K562 (cell line): ENCODE measurements at regions not wholly inside any gene's neighbourhood (a gene's known extent, or its start where the extent isn't known, plus 50 kb on each side); places are given as distances from the start of the nearest gene placed in this dataset.

Experiments
- ATAC-seq: fragments of 200-7000 bp; cut with Tn5 transposase; 3 replicates; pipeline ENCODE4 v1.9.1; 2020; ENCODE audit warnings: moderate library complexity
- BruUV-seq: library from RNA; stranded (reverse); fragments of 400-500 nt; replicated peaks from 2 replicates; lab custom pipeline; 2021; lab: Mats Ljungman, UMichigan
- CTCF ChIA-PET: fragments of 300-600 bp; formaldehyde crosslinking; extraction: SDS; loops from one replicate; lab custom pipeline; 2021; ENCODE audit warnings: low intra/inter-chr PET ratio; lab: Yijun Ruan, JAX
- POLR2A ChIA-PET: fragments of 300-600, 350-650 bp; sonication (Branson Sonifier 250); formaldehyde crosslinking; extraction: SDS; loops from one replicate; lab custom pipeline; 2021; ENCODE audit warnings: antibody characterized with exemption, inconsistent platforms; lab: Yijun Ruan, JAX
- DNase-seq, 4 experiments: peaks; one replicate each; pipeline versions ENCODE4 v3.0.0 to v3.0.0-alpha.2; 2011 to 2018; ENCODE audit warnings: low spot score in 3 of 4, mixed read lengths in 3 of 4; ENCODE audit errors: extremely low read depth in 1 of 4
- FAIRE-seq: peaks from 2 replicates; lab custom pipeline; 2011; peaks lifted over from hg19 to GRCh38; lab: Jason Lieb, UNC
- H2AFZ ChIP-seq: 2 replicates; pipeline ENCODE4 v1.6.0; 2011; ENCODE audit warnings: low read depth, low read length, control low read depth, inconsistent platforms
- H3K27ac ChIP-seq: fragments of 200-600 bp; 3 replicates; pipeline ENCODE4 v1.8.0; 2011; ENCODE audit warnings: low read depth, mild to moderate bottlenecking, control low read depth, inconsistent platforms, low read length, moderate library complexity, mixed read lengths; ENCODE audit errors: extremely low read depth
- H3K27me3 ChIP-seq, 2 experiments: fragments of 300-600 bp in 1 of 2; 2 replicates in 1 of 2; 3 replicates in 1 of 2; pipeline versions ENCODE4 v1.6.0 to v1.8.0; 2011; ENCODE audit warnings: inconsistent platforms in 2 of 2, low read length in 2 of 2, mild to moderate bottlenecking in 1 of 2, mixed read lengths in 1 of 2, moderate library complexity in 1 of 2; ENCODE audit not compliant: control insufficient read depth in 2 of 2, insufficient read depth in 2 of 2
- H3K36me3 ChIP-seq: fragments of 300-600 bp; 3 replicates; pipeline ENCODE4 v1.8.0; 2011; ENCODE audit warnings: mild to moderate bottlenecking, low read length, inconsistent platforms; ENCODE audit not compliant: control insufficient read depth, insufficient read depth
- H3K4me1 ChIP-seq, 2 experiments: fragments of 200-600 bp in 1 of 2; replicated peaks in 1 of 2; 2 replicates in 1 of 2; 3 replicates in 1 of 2; pipeline versions ENCODE4 v1.5.1 to v1.8.0; 2011; ENCODE audit warnings: inconsistent platforms in 2 of 2, low read length in 2 of 2, mild to moderate bottlenecking in 1 of 2, mixed read lengths in 1 of 2, moderate library complexity in 1 of 2; ENCODE audit not compliant: control insufficient read depth in 2 of 2, insufficient read depth in 2 of 2
- H3K4me2 ChIP-seq: 2 replicates; pipeline ENCODE4 v1.6.1; 2011; ENCODE audit warnings: low read length, control low read depth, inconsistent platforms, mixed read lengths; ENCODE audit not compliant: insufficient read depth
- H3K4me3 ChIP-seq: fragments of 200-600 bp; sonication (generic), shearing (Covaris generic); 2 replicates; pipeline ENCODE4 v1.5.1; 2016; ENCODE audit warnings: control low read depth, inconsistent platforms
- H3K79me2 ChIP-seq: fragments of 200-600 bp; 3 replicates; pipeline ENCODE4 v1.8.0; 2011; ENCODE audit warnings: low read length, inconsistent platforms; ENCODE audit not compliant: control insufficient read depth, insufficient read depth
- H3K9ac ChIP-seq, 2 experiments: 2 replicates each; pipeline versions ENCODE4 v1.6.0 to v1.6.1; 2011; ENCODE audit warnings: low read depth in 2 of 2, low read length in 2 of 2, control low read depth in 1 of 2, inconsistent platforms in 1 of 2, mild to moderate bottlenecking in 1 of 2, mixed read lengths in 1 of 2; ENCODE audit not compliant: insufficient read depth in 1 of 2
- H3K9me1 ChIP-seq: one replicate; pipeline ENCODE4 v1.6.0; 2011; ENCODE audit warnings: inconsistent platforms, mild to moderate bottlenecking, low read length, moderate library complexity; ENCODE audit not compliant: control insufficient read depth, insufficient read depth
- H3K9me3 ChIP-seq: replicated peaks from 2 replicates; pipeline ENCODE4 v1.5.1; 2011; ENCODE audit warnings: low read depth, low read length, inconsistent platforms; ENCODE audit not compliant: control insufficient read depth, insufficient read depth
- H4K20me1 ChIP-seq: replicated peaks from 2 replicates; pipeline ENCODE4 v1.6.1; 2011; ENCODE audit warnings: low read length, inconsistent platforms, mixed read lengths; ENCODE audit not compliant: control insufficient read depth, insufficient read depth
- ARNT ChIP-seq, 2 experiments: fragments of 450-650 bp; IDR thresholded peaks; 2 replicates each; pipeline ENCODE4 v1.6.1; 2016; ENCODE audit warnings: mild to moderate bottlenecking in 1 of 2
- BHLHE40 ChIP-seq: IDR thresholded peaks from 2 replicates; pipeline ENCODE4 v1.6.1; 2011; ENCODE audit warnings: low read length, improper control_type of control experiment
- FOXK2 ChIP-seq, 2 experiments: fragments of 450-650 bp; IDR thresholded peaks in 1 of 2; conservative IDR thresholded peaks in 1 of 2; 2 replicates each; pipeline ENCODE4 v1.6.1; 2016; ENCODE audit warnings: low read depth in 2 of 2, mild to moderate bottlenecking in 1 of 2
- MTF1 ChIP-seq: fragments of 250-450 bp; sonication (Bioruptor Pico); IDR thresholded peaks from 2 replicates; pipeline ENCODE4 v1.9.0; 2021; ENCODE audit warnings: moderate library complexity, mild to moderate bottlenecking, inconsistent platforms, borderline replicate concordance
- NR2C2 ChIP-seq, 2 experiments: fragments of 200-800 bp in 1 of 2; sonication (Bioruptor generic) in 1 of 2; sonication (generic) in 1 of 2; formaldehyde crosslinking in 1 of 2; IDR thresholded peaks; 2 replicates each; pipeline versions ENCODE4 v1.6.1 to v1.8.0; 2016 to 2022; ENCODE audit warnings: mild to moderate bottlenecking in 1 of 2, missing compliant biosample characterization in 1 of 2, missing genetic modification characterization in 1 of 2, missing genetic modification reagents in 1 of 2
- RBBP5 ChIP-seq: fragments of 200-600 bp; sonication (generic); IDR thresholded peaks from 2 replicates; pipeline ENCODE4 v1.6.1; 2012; ENCODE audit warnings: borderline replicate concordance, mild to moderate bottlenecking, low read length, control low read depth, inconsistent platforms; ENCODE audit not compliant: insufficient read depth, poor library complexity, severe bottlenecking
- SAP30 ChIP-seq: fragments of 200-600 bp; sonication (generic); IDR thresholded peaks from 2 replicates; pipeline ENCODE4 v1.6.1; 2012; ENCODE audit warnings: borderline replicate concordance, low read depth, mild to moderate bottlenecking, moderate library complexity, low read length, control low read depth, inconsistent platforms; ENCODE audit not compliant: insufficient read depth, poor library complexity, severe bottlenecking
- TGIF2 ChIP-seq: sonication (generic); formaldehyde crosslinking; IDR thresholded peaks from 2 replicates; pipeline ENCODE4 v1.8.1; 2022; ENCODE audit warnings: mild to moderate bottlenecking, missing genetic modification reagents, moderate library complexity
- ZBTB9 ChIP-seq: fragments of 450-650 bp; formaldehyde crosslinking; IDR thresholded peaks from 2 replicates; pipeline ENCODE4 v1.4.0; 2020; ENCODE audit warnings: mild to moderate bottlenecking, moderate library complexity
- ZNF121 ChIP-seq: sonication (generic); formaldehyde crosslinking; conservative IDR thresholded peaks from 2 replicates; pipeline ENCODE4 v1.8.0; 2022; ENCODE audit warnings: missing genetic modification reagents
- ZNF311 ChIP-seq: fragments of 250-450 bp; sonication (Bioruptor Pico); IDR thresholded peaks from 2 replicates; pipeline ENCODE4 v1.4.0; 2020; ENCODE audit warnings: mild to moderate bottlenecking, moderate library complexity
- ZNF644 ChIP-seq: fragments of 200-800 bp; sonication (Bioruptor generic); IDR thresholded peaks from 2 replicates; pipeline ENCODE4 v1.6.1; 2016; ENCODE audit warnings: low read depth, missing genetic modification characterization, missing compliant biosample characterization
- WGBS: fragments of 100-300 bp; shearing (Covaris generic); methylation state at CpG from one replicate; pipeline ENCODE4 v1.1.6; 2016; ENCODE audit warnings: low coverage, mixed read lengths; ENCODE audit not compliant: insufficient coverage; ENCODE audit errors: missing lambda C conversion rate; 5-methylcytosine and 5-hydroxymethylcytosine counted together
- in situ Hi-C: fragments of 300-500 bp; cut with MboI; formaldehyde crosslinking; loops from 4 replicates; pipeline ENCODE4 v1.15.0; 2018; ENCODE audit warnings: inconsistent platforms, mixed read lengths
- intact Hi-C: fragments of 100-400 bp; cut with micrococcal nuclease; formaldehyde crosslinking; loops from 2 replicates; pipeline ENCODE4 v1.14.2; 2022

- no peaks in the 10 kb centered on the region for H3K79me2 ChIP-seq
- no peak overlapping the region for H2AFZ ChIP-seq
- H3K9me3 ChIP-seq, result no peaks in the 10 kb centered on the region
- no peaks in the 10 kb centered on the region for H3K36me3 ChIP-seq
- H3K4me3 ChIP-seq, result no peak overlapping the region
- no peak overlapping the region for H3K9ac ChIP-seq
- intact Hi-C loops (no loop called here), in situ Hi-C loops (no loop called here)
- H3K4me2 ChIP-seq, result no peak overlapping the region
- ATAC-seq (no peak), DNase-seq (no peak), FAIRE-seq (no peak)
- ChIA-PET CTCF (no interaction called here), POLR2A (no interaction called here)
- WGBS, result 0% methylated on average over 4 of the region's 4 CpGs
- no peaks in the 10 kb centered on the region for H3K9me1 ChIP-seq
- no peak for TF ChIP-seq ZBTB9
- no peak for TF ChIP-seq RBBP5
- TF ChIP-seq ZNF121, result no peak
- TF ChIP-seq FOXK2 (conservative IDR thresholded peaks at IDR 0.05 in 1 of 2, IDR thresholded peaks at IDR 0.05 in 1 of 2; ENCODE audit: low read depth in 2 of 2), result no peak
- no peak for TF ChIP-seq ZNF311
- TF ChIP-seq ARNT (IDR thresholded peaks at IDR 0.05), result no peak
- no peak for TF ChIP-seq BHLHE40
- TF ChIP-seq ZNF644 (tag), result no peak
- no peak for TF ChIP-seq MTF1 (CRISPR knock-in tag)
- no peak for TF ChIP-seq NR2C2 (CRISPR knock-in tag; IDR thresholded peaks at IDR 0.05)
- no peak for TF ChIP-seq NR2C2 (tag; IDR thresholded peaks at IDR 0.05)
- no peak for TF ChIP-seq SAP30
- TF ChIP-seq TGIF2 (CRISPR knock-in tag), result no peak
- H3K27me3 ChIP-seq, result peaks cover 0 to 6% of the 10 kb centered on the region in 2 experiments; a peak in 2 of 5 replicates
- BruUV-seq, result no TSS peak
- H3K27ac ChIP-seq, result no peak overlapping the region
- H3K4me1 ChIP-seq, result no peaks in the 10 kb centered on the region; a peak in 1 of 5 replicates
- no peaks in the 10 kb centered on the region for H4K20me1 ChIP-seq
Measured at GRCh38 chr22:27431896-27432295, 369.7 kb downstream of the MN1 start.
